H9 (cell line): ENCODE measurements at regions not wholly inside any gene's neighbourhood (a gene's known extent, or its start where the extent isn't known, plus 50 kb on each side); places are given as distances from the start of the nearest gene placed in this dataset.

Experiments
- DNase-seq: peaks from one replicate; pipeline ENCODE4 v3.0.0-alpha.2; 2017
- H2AFZ ChIP-seq: one replicate; pipeline ENCODE4 v1.6.1; 2013; ENCODE audit warnings: mild to moderate bottlenecking, low read length, control low read depth, moderate library complexity
- H2AK5ac ChIP-seq: 2 replicates; pipeline ENCODE4 v1.6.1; 2013; ENCODE audit warnings: low read length, control low read depth, mixed read lengths; ENCODE audit not compliant: insufficient read length
- H2BK120ac ChIP-seq: one replicate; pipeline ENCODE4 v1.6.1; 2013; ENCODE audit warnings: low read depth, mild to moderate bottlenecking, low read length, control low read depth, inconsistent platforms; ENCODE audit not compliant: poor library complexity, severe bottlenecking
- H2BK12ac ChIP-seq: 2 replicates; pipeline ENCODE4 v1.6.1; 2013; ENCODE audit warnings: low read length, control low read depth, mixed read lengths, low read depth; ENCODE audit not compliant: insufficient read length
- H2BK15ac ChIP-seq: 2 replicates; pipeline ENCODE4 v1.6.1; 2013; ENCODE audit warnings: low read depth, low read length, control low read depth
- H2BK20ac ChIP-seq: one replicate; pipeline ENCODE4 v1.6.1; 2013; ENCODE audit warnings: low read depth, mild to moderate bottlenecking, low read length, control low read depth, inconsistent platforms; ENCODE audit not compliant: poor library complexity, severe bottlenecking
- H2BK5ac ChIP-seq: 2 replicates; pipeline ENCODE4 v1.6.1; 2013; ENCODE audit warnings: low read length, control low read depth, mixed read lengths; ENCODE audit not compliant: insufficient read length
- H3K14ac ChIP-seq: 2 replicates; pipeline ENCODE4 v1.6.1; 2013; ENCODE audit warnings: low read length, control low read depth; ENCODE audit not compliant: insufficient read depth
- H3K18ac ChIP-seq: 2 replicates; pipeline ENCODE4 v1.6.1; 2013; ENCODE audit warnings: low read depth, mild to moderate bottlenecking, mixed read lengths, low read length, control low read depth; ENCODE audit not compliant: insufficient read length
- H3K23ac ChIP-seq: 2 replicates; pipeline ENCODE4 v1.6.1; 2013; ENCODE audit warnings: low read length, control low read depth, mixed read lengths, low read depth; ENCODE audit not compliant: insufficient read length
- H3K23me2 ChIP-seq: 2 replicates; pipeline ENCODE4 v1.6.1; 2013; ENCODE audit warnings: low read depth, mild to moderate bottlenecking, mixed read lengths, low read length, control low read depth; ENCODE audit not compliant: insufficient read length, poor library complexity, severe bottlenecking
- H3K27ac ChIP-seq: 2 replicates; pipeline ENCODE4 v1.5.1; 2013; ENCODE audit warnings: low read length, control low read depth, mixed read lengths, low read depth; ENCODE audit not compliant: insufficient read length
- H3K27me3 ChIP-seq: 2 replicates; pipeline ENCODE4 v1.6.1; 2013; ENCODE audit warnings: low read length, control low read depth, inconsistent platforms; ENCODE audit not compliant: insufficient read depth
- H3K4ac ChIP-seq: 2 replicates; pipeline ENCODE4 v1.6.1; 2013; ENCODE audit warnings: low read depth, mild to moderate bottlenecking, control low read depth, inconsistent platforms, low read length, moderate library complexity
- H3K4me1 ChIP-seq: 2 replicates; pipeline ENCODE4 v1.6.1; 2013; ENCODE audit warnings: low read length, control low read depth, inconsistent platforms; ENCODE audit not compliant: insufficient read depth
- H3K4me2 ChIP-seq: 2 replicates; pipeline ENCODE4 v1.6.1; 2013; ENCODE audit warnings: low read length, control low read depth, mixed read lengths; ENCODE audit not compliant: insufficient read length, insufficient read depth
- H3K56ac ChIP-seq: 2 replicates; pipeline ENCODE4 v1.6.1; 2013; ENCODE audit warnings: low read depth, mild to moderate bottlenecking, mixed read lengths, low read length, control low read depth; ENCODE audit not compliant: insufficient read length
- H3K79me1 ChIP-seq: 2 replicates; pipeline ENCODE4 v1.6.1; 2013; ENCODE audit warnings: low read depth, mild to moderate bottlenecking, moderate library complexity, low read length, control low read depth, inconsistent platforms; ENCODE audit not compliant: insufficient read depth, poor library complexity, severe bottlenecking
- H3K79me2 ChIP-seq: 2 replicates; pipeline ENCODE4 v1.6.1; 2013; ENCODE audit warnings: low read length, control low read depth, inconsistent platforms; ENCODE audit not compliant: insufficient read depth
- H3K9ac ChIP-seq: 2 replicates; pipeline ENCODE4 v1.6.1; 2013; ENCODE audit warnings: low read length, control low read depth, mixed read lengths; ENCODE audit not compliant: insufficient read length; ENCODE audit errors: extremely low read depth
- H3K9me3 ChIP-seq: one replicate; pipeline ENCODE4 v1.6.1; 2013; ENCODE audit warnings: low read depth, low read length, inconsistent platforms; ENCODE audit not compliant: control insufficient read depth
- H3T11ph ChIP-seq: one replicate; pipeline ENCODE4 v1.6.1; 2013; ENCODE audit warnings: mild to moderate bottlenecking, low read length, control low read depth, inconsistent platforms
- H4K20me1 ChIP-seq: one replicate; pipeline ENCODE4 v1.6.1; 2013; ENCODE audit not compliant: control insufficient read depth, insufficient read length, insufficient read depth
- H4K5ac ChIP-seq: 2 replicates; pipeline ENCODE4 v1.6.1; 2013; ENCODE audit warnings: low read depth, mild to moderate bottlenecking, mixed read lengths, low read length, control low read depth; ENCODE audit not compliant: insufficient read length
- H4K8ac ChIP-seq: replicated peaks from 2 replicates; pipeline ENCODE4 v1.6.1; 2013; ENCODE audit warnings: low read length, control low read depth, mixed read lengths, low read depth; ENCODE audit not compliant: insufficient read length
- H4K91ac ChIP-seq: 2 replicates; pipeline ENCODE4 v1.6.1; 2013; ENCODE audit warnings: low read depth, mild to moderate bottlenecking, moderate library complexity, mixed read lengths, low read length, control low read depth; ENCODE audit not compliant: insufficient read length
- H3K27ac Mint-ChIP-seq, 3 experiments: 2 replicates in 2 of 3; 3 replicates in 1 of 3; pipeline ENCODE4 v1.8.0; 2020 to 2021; ENCODE audit warnings: mixed read lengths in 3 of 3, mild to moderate bottlenecking in 1 of 3, moderate library complexity in 1 of 3
- H3K27me3 Mint-ChIP-seq: 2 replicates; pipeline ENCODE4 v1.8.0; 2021; ENCODE audit warnings: low read depth, mild to moderate bottlenecking, moderate library complexity, mixed read lengths
- H3K36me3 Mint-ChIP-seq, 3 experiments: 2 replicates in 2 of 3; 3 replicates in 1 of 3; pipeline ENCODE4 v1.8.0; 2020 to 2021; ENCODE audit warnings: low read depth in 3 of 3, mixed read lengths in 3 of 3; ENCODE audit not compliant: insufficient read depth in 1 of 3
- H3K4me1 Mint-ChIP-seq, 2 experiments: 2 replicates each; pipeline ENCODE4 v1.8.0; 2020; ENCODE audit warnings: mixed read lengths in 2 of 2
- H3K4me3 Mint-ChIP-seq, 2 experiments: 2 replicates in 1 of 2; 3 replicates in 1 of 2; pipeline ENCODE4 v1.8.0; 2020 to 2021; ENCODE audit warnings: mild to moderate bottlenecking in 2 of 2, mixed read lengths in 2 of 2, moderate library complexity in 1 of 2
- H3K9me3 Mint-ChIP-seq, 2 experiments: 2 replicates in 1 of 2; 3 replicates in 1 of 2; pipeline ENCODE4 v1.8.0; 2020; ENCODE audit warnings: mild to moderate bottlenecking in 2 of 2, mixed read lengths in 2 of 2, moderate library complexity in 1 of 2
- WGBS: extraction: QIAGEN DNeasy Blood & Tissue Kit; methylation state at CpG from one replicate; pipeline ENCODE4 v1.1.7; 2013; ENCODE audit warnings: missing lambda C conversion rate, low lambda C conversion rate, mixed read lengths; ENCODE audit not compliant: insufficient read length; ENCODE audit errors: extremely low coverage; 5-methylcytosine and 5-hydroxymethylcytosine counted together
- TF ChIP-seq, protein P1 (sequence below): fragments of 200-600 bp; sonication (generic); conservative IDR thresholded peaks from 3 replicates; pipeline ENCODE4 v1.8.0; 2021; ENCODE audit warnings: antibody characterized with exemption, mild to moderate bottlenecking

DNA sequence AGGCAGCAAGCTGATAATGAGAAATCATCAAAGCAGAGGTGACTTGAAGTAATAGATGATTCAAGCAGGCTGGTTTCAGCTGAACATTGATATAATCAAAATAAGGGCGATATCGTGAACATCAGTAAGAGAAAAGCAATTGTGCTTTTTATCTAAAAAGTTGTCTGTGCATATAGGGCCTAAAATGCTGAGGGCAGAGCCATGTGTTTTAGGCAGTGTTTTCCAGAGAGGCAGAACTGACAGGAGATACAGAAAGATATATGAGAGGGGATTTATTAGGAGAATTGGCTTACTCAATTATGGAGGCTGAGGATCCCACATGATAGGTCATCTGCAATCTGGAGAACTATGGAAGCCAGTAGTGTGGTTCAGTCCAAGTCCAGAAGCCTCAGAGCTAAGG, 136.5 kb upstream of the NPY2R start:
- TF ChIP-seq, protein P1, sequence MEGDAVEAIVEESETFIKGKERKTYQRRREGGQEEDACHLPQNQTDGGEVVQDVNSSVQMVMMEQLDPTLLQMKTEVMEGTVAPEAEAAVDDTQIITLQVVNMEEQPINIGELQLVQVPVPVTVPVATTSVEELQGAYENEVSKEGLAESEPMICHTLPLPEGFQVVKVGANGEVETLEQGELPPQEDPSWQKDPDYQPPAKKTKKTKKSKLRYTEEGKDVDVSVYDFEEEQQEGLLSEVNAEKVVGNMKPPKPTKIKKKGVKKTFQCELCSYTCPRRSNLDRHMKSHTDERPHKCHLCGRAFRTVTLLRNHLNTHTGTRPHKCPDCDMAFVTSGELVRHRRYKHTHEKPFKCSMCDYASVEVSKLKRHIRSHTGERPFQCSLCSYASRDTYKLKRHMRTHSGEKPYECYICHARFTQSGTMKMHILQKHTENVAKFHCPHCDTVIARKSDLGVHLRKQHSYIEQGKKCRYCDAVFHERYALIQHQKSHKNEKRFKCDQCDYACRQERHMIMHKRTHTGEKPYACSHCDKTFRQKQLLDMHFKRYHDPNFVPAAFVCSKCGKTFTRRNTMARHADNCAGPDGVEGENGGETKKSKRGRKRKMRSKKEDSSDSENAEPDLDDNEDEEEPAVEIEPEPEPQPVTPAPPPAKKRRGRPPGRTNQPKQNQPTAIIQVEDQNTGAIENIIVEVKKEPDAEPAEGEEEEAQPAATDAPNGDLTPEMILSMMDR: no peak
- H2BK20ac ChIP-seq: no peak overlapping the region
- no peak overlapping the region for H4K5ac ChIP-seq
- H3K18ac ChIP-seq: no peak overlapping the region
- WGBS: no CpG with 5 or more reads among the region's 2 CpGs
- H3K9ac ChIP-seq: no peak overlapping the region
- H3K36me3 Mint-ChIP-seq: no peaks in the 10 kb centered on the region
- H3K23me2 ChIP-seq: no peaks in the 10 kb centered on the region
- H3K9me3 Mint-ChIP-seq: peaks cover 0 to 3% of the 10 kb centered on the region in 2 experiments; a peak in 2 of 5 replicates
- no peak overlapping the region for H3K4ac ChIP-seq
- H2BK120ac ChIP-seq: no peak overlapping the region
- H2BK5ac ChIP-seq: no peak overlapping the region
- no peak overlapping the region for H2AK5ac ChIP-seq
- no peaks in the 10 kb centered on the region for H3K4me1 ChIP-seq
- no peak overlapping the region for H2BK15ac ChIP-seq
- H3K23ac ChIP-seq: no peak overlapping the region
- no peaks in the 10 kb centered on the region; the same call in 1 of the 2 replicates for H3K27me3 Mint-ChIP-seq
- no peaks in the 10 kb centered on the region for H3K4me1 Mint-ChIP-seq
- no peak overlapping the region for H4K91ac ChIP-seq
- no peak overlapping the region for H3K27ac ChIP-seq
- no peak overlapping the region for H3K14ac ChIP-seq
- H2BK12ac ChIP-seq: no peak overlapping the region
- H3K27me3 ChIP-seq: no peaks in the 10 kb centered on the region
- H3T11ph ChIP-seq: no peak overlapping the region
- no peak overlapping the region for H3K27ac Mint-ChIP-seq
- no peaks in the 10 kb centered on the region for H3K79me1 ChIP-seq
- H3K56ac ChIP-seq: no peak overlapping the region
- H4K20me1 ChIP-seq: no peaks in the 10 kb centered on the region
- H4K8ac ChIP-seq: no peak overlapping the region
- no peak overlapping the region for H2AFZ ChIP-seq
- H3K79me2 ChIP-seq: no peaks in the 10 kb centered on the region
- no peak overlapping the region for H3K4me2 ChIP-seq
- H3K4me3 Mint-ChIP-seq: no peak overlapping the region
- H3K9me3 ChIP-seq: no peaks in the 10 kb centered on the region
- no peak for DNase-seq
